Liver (tissue), 3 donors: ENCODE measurements at regions not wholly inside any gene's neighbourhood (a gene's known extent, or its start where the extent isn't known, plus 50 kb on each side); places are given as distances from the start of the nearest gene placed in this dataset.

Experiments
- CTCF ChIP-seq: fragments of 150-350 bp; IDR thresholded peaks from 2 replicates; pipeline ENCODE4 v1.5.1; 2017; ENCODE audit warnings: improper control_type of control experiment, low read depth, low read length; ENCODE audit not compliant: missing input control
- FOXA2 ChIP-seq: IDR thresholded peaks from 2 replicates; pipeline ENCODE4 v1.6.1; 2016; ENCODE audit warnings: antibody characterized with exemption
- REST ChIP-seq: IDR thresholded peaks from 2 replicates; pipeline ENCODE4 v1.6.1; 2016; ENCODE audit warnings: antibody characterized with exemption, mild to moderate bottlenecking
- TAF1 ChIP-seq: conservative IDR thresholded peaks from 2 replicates; pipeline ENCODE4 v1.6.1; 2016; ENCODE audit warnings: antibody characterized with exemption, mild to moderate bottlenecking
- donor health status: healthy.
- donor health status: healthy.

GRCh38 chr14:81737938-81738337 lies 204.3 kb upstream of the SEL1L start:
- TF ChIP-seq CTCF (no peak), TAF1 (no peak), FOXA2 (no peak), REST (no peak)
